NCI-H2107 treated with DMSO at 0.1 percent for 48 hours (cell line): ENCODE measurements at regions not wholly inside any gene's neighbourhood (a gene's known extent, or its start where the extent isn't known, plus 50 kb on each side); places are given as distances from the start of the nearest gene placed in this dataset.
"Not testable (repeated sequence)": the region's sequence is repeated elsewhere in the genome, so short reads cannot be mapped to it uniquely, and the experiment has no call there.

Source experiments
- DNase-seq: peaks from one replicate; lab custom pipeline; 2025; ENCODE audit not compliant: unreplicated experiment; lab: John Stamatoyannopoulos, UW

- no peak for DNase-seq
Observed at GRCh38 chr6:147667082-147667481, 158.6 kb downstream of the SAMD5 start.

GRCh38 chr6:147674099-147674498 lies 165.6 kb downstream of the SAMD5 start:
- no peak for DNase-seq

DNA sequence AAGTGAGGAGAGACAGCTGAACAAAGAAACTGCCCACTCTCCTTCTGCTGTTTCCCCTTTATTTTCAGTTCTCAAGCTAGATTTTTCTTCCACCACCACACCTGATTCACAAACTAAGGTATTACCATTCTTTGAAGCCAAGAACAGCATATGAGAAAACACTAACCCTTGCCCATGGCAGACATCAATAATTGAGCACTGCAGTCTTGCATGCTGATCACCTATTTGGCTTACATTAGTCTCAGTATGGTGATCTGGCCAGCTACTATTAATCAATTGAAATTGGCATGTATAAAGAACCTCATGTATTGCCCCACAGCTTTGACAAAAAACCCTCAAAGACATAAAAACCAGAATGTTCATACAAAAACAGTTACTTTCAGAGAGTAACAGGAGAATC lies 166.3 kb downstream of the SAMD5 start:
- DNase-seq = no peak

DNA sequence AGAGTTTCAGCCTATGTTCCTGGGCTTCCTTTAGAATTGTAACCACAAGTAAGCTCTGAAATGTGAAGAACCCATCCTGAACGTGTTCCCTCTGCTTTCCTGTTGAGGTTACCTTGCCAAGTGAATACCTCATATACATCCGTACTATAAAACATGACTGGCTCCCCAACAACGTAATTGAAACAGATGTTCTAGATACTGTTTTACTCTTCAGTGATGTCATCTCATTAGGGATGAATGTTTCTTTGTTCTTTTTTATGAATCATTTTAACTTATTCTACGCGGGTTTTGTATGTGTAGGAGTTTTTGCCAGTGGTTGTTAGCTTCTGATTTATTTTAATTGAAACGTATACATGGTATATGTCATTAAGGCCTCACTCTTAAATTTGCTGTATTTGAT lies 166.8 kb downstream of the SAMD5 start:
- no peak for DNase-seq

DNA sequence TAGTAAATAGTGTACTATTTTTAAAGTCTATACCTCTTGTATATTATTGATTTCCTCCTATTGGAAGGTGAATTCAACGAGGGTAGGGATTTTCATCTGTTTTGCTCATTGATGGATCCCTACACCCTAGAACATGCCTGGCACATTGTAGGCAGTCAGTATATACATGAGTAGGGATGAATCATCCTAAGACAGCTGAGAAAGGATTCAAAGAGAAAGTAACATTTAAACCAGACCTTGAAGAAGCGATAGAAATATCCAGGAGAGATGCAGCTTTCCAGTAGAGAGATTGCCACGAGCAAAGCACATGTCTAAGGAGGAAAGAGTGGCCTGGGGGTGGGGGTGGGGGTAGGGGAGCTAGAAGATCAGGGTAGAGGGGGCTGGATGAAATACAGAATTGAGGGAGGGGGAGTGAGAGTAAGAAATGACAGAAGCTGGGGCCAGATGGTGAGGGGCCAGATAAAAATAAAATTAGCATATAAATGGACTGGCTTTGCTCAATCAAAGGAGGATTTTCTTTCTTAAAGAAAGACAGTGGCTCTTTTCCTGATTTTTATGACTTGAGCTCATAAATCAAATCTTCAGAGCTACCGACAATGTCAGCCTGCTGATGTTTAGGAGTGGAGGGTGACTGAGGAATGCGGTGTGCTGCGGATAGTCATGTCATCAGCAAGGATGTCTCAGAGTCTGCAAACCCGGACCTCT lies 168.2 kb downstream of the SAMD5 start:
- no peak for DNase-seq

GRCh38 chr6:147677647-147678046 lies 169.2 kb downstream of the SAMD5 start:
- DNase-seq = no peak

DNA sequence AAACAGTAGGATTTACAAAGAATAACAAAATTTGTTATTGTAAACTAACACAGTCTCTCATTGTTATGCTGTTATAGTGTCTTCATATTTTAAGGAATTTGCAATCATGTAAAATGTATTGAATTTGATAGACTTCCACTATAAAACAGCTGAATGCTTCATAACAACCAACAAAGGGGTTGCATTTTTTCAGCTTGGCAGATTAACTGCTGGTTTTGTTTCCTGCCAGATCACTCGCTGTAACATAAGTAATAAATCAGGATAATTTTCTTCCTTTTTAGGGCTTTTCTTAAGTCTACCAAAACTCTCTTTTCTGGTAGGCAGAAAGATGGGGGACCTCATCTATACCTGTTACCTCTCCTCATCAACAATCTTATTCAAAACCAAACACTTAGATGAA lies 169.8 kb downstream of the SAMD5 start:
- DNase-seq = no peak

DNA sequence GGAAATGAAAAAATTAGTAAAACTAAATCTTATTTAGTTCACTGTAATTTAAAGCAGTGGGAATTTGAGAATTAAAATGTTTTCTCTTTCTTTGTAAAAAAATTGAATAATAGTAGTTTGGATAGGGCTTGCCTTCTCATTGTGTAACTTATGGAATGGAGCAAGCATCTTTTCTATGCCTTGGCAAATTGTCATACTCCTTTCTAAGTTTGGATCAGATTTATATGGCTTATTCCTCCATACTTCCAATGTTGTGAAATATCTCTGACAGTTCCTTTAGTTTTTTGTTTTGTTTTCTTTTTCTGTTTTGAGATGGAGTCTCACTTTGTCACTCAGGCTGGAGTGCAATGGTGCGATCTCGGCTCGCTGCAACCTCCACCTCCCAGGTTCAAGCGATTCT lies 176.4 kb downstream of the SAMD5 start:
- no peak for DNase-seq

DNA sequence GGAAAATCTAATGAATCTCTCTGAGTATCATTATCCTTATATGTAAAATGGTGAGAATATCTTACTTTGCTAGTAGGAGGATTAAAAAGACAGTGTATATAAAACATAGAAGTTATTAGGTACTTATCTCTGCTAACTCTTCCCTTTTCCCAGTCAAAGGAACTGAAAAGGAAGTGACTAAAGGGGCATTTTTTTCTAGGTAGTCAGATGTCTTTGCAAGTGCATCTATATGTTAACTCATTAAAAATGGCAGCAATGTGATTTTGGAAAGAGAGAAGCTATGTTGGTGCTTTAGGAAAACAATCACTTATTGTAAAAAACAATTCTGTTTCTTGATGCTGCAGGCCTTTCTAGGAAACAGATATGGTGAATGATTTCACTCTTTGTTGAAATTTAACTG lies 180.9 kb downstream of the SAMD5 start:
- DNase-seq = no peak

DNA sequence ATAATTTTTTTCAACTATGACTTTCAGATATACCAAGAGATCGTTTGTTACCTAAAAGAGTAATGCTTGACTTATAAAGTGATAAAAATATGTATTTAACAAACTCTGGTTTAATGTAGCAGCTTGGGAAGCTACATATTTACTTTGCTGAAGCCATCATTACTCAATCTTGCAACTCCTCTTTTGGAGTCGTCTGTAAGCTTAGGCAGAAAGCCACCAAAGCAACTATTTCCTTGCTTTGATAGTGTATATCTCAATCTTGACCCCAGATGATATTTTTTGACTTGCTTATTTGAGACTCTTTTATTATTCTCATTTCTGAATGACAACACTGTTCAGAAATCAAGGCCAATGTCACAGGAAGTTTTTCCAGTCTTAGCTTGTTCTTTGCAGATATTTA lies 183.0 kb downstream of the SAMD5 start:
- DNase-seq = no peak

- no peak for DNase-seq
Observed at GRCh38 chr6:147693181-147693580, 184.7 kb downstream of the SAMD5 start.

DNA sequence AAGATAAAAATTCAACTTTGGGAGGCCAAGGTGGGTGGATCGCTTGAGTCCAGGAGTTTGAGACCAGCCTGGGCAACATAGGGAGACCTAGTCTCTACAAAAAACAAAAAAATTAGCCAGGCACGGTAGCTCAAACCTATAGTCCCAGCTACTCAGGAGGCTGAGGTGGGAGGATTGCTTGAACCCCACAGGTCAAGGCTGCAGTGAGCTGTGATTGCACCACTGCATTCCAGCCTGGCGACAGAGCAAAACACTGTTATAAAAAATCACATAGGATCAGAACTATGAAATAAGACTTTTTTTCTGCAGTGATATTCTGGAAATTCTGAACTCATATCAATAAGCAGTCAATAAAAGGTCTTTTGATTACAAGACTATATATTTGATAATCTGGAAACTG lies 186.1 kb downstream of the SAMD5 start:
- not testable (repeated sequence) for DNase-seq

GRCh38 chr6:147695819-147696218 lies 187.3 kb downstream of the SAMD5 start:
- no peak for DNase-seq

- DNase-seq = no peak
Observed at GRCh38 chr6:147699140-147699539, 190.7 kb downstream of the SAMD5 start.

- no peak for DNase-seq
Observed at GRCh38 chr6:147699637-147700036, 191.1 kb downstream of the SAMD5 start.

GRCh38 chr6:147700436-147701209 lies 192.1 kb downstream of the SAMD5 start:
- DNase-seq = no peak

DNA sequence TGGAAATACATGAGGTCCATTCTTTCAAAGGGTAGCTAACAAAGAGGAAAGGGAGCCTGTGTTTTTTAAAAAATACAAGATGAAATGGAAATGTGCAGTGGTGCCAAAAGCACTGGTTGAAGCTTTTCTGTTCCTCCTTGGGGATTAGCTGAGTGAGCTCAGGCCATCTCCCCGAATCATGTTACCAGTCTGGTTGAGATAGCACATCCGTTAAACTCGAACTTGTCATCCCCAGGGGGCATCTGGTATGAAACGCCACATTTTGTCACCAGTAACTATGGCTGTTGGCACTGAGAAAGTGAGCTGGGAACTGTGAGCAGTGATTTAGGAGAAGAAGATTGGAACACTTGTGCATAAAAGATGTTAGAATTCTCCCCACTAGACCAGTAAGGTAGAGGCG lies 196.2 kb downstream of the SAMD5 start:
- DNase-seq = no peak

DNA sequence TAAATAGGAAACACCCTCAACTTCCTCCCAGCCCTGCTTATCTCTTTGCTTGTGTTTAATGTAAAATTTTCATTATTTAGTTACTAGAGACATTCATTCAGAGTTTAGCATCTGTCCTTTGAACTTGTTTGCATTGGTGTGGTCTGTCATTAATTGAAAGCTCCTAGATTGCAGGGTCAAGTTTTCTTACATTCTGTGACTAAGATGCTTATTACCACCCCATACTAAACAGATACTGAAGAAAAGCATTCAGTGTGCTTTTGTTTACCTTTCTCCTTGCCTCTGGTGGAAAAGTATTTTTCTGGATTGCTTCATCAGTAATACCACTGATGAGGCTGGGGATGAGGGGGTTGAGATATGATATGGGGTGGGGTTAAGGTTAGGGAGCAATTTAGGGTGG lies 199.0 kb downstream of the SAMD5 start:
- DNase-seq = no peak

- no peak for DNase-seq
Observed at GRCh38 chr6:147708170-147708569, 199.7 kb downstream of the SAMD5 start.

- DNase-seq = no peak
Observed at GRCh38 chr6:147709396-147710272, 201.1 kb downstream of the SAMD5 start.

DNA sequence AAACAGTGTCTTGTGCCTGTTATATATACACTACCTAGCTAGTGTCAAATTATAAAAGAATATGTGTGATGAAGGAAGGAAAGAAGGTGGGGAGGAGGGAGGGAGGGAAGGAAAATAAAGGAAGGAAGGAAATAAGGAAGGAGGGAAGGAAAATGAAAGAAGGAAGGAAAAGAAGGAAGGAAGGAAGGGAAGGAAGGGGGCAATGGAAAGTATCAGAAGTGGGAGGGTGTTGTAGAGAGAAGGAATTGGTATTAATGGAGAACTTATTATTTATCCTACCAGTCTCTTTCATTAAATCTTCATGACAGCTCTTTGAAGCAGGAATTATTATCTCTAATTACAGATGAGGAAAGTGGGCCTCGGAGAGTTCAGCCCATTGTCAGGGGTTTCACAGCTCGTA lies 202.4 kb downstream of the SAMD5 start:
- DNase-seq = no peak

DNA sequence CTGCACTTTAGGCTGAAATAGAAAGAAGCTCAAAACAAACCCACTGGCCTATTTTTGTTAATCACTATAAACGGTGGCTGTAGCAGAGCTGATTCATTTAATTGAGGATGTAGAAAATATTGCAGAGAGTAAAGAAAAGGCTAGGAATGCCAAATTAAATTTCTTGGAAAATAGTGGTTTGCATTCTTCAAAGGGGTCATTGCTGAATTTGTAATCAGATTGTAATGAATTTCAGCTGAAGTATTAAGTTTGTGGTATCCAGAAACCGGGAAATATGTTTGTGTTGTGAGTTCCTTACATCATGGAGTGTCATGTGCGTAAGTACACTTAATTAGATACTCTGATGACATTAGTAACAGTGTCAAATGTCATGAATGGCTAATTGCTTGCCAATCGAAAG lies 203.0 kb downstream of the SAMD5 start:
- DNase-seq = no peak
